IMR-90 (cell line): ENCODE measurements at regions not wholly inside any gene's neighbourhood (a gene's known extent, or its start where the extent isn't known, plus 50 kb on each side); places are given as distances from the start of the nearest gene placed in this dataset.

Source experiments
- ATAC-seq: fragments of 200-7000 bp; cut with Tn5 transposase; 2 replicates; pipeline ENCODE4 v1.9.1; 2020; ENCODE audit warnings: low read depth, mild to moderate bottlenecking, moderate library complexity
- BruUV-seq: library from RNA; stranded (reverse); fragments of 400-500 nt; replicated peaks from 2 replicates; lab custom pipeline; 2021; lab: Mats Ljungman, UMichigan
- CTCF ChIA-PET: fragments of 300-600 bp; formaldehyde crosslinking; extraction: SDS; loops from one replicate; lab custom pipeline; 2021; ENCODE audit warnings: antibody characterized with exemption; lab: Yijun Ruan, JAX
- POLR2A ChIA-PET: fragments of 300-600 bp; sonication (Branson Sonifier 250); formaldehyde crosslinking; loops from one replicate; lab custom pipeline; 2022; ENCODE audit warnings: antibody characterized with exemption; ENCODE audit not compliant: unreplicated experiment; lab: Charles Lee
- DNase-seq: peaks from one replicate; pipeline ENCODE4 v3.0.0; 2013
- H2AFZ ChIP-seq: replicated peaks from 2 replicates; pipeline ENCODE3; 2013; ENCODE audit warnings: low read length, mild to moderate bottlenecking; ENCODE audit not compliant: poor library complexity
- H2AK5ac ChIP-seq: 2 replicates; pipeline ENCODE4 v1.6.1; 2013; ENCODE audit warnings: low read depth, low read length, inconsistent platforms
- H2AK9ac ChIP-seq: replicated peaks from 2 replicates; pipeline ENCODE3; 2013; ENCODE audit warnings: mild to moderate bottlenecking, low read depth, low read length, moderate library complexity; ENCODE audit not compliant: poor library complexity
- H2BK120ac ChIP-seq: 2 replicates; pipeline ENCODE4 v1.6.1; 2013; ENCODE audit warnings: low read depth, low read length, inconsistent platforms
- H2BK15ac ChIP-seq: 3 replicates; pipeline ENCODE4 v1.6.1; 2013; ENCODE audit warnings: low read depth, low read length, inconsistent platforms
- H2BK20ac ChIP-seq: 2 replicates; pipeline ENCODE4 v1.6.1; 2013; ENCODE audit warnings: low read depth, mild to moderate bottlenecking, inconsistent platforms, low read length, moderate library complexity
- H2BK5ac ChIP-seq: 2 replicates; pipeline ENCODE4 v1.6.1; 2013; ENCODE audit warnings: mild to moderate bottlenecking, low read depth, low read length, inconsistent platforms; ENCODE audit not compliant: poor library complexity, severe bottlenecking
- H3K14ac ChIP-seq: replicated peaks from 2 replicates; pipeline ENCODE4 v1.6.1; 2013; ENCODE audit warnings: low read depth, low read length, inconsistent platforms
- H3K18ac ChIP-seq: 2 replicates; pipeline ENCODE4 v1.6.1; 2013; ENCODE audit warnings: low read depth, low read length, control low read depth
- H3K23ac ChIP-seq: 2 replicates; pipeline ENCODE4 v1.6.1; 2013; ENCODE audit warnings: low read depth, low read length, inconsistent platforms
- H3K27ac ChIP-seq: 2 replicates; pipeline ENCODE4 v1.5.1; 2013; ENCODE audit warnings: mild to moderate bottlenecking, control low read depth, low read length; ENCODE audit not compliant: insufficient read depth
- H3K27me3 ChIP-seq: 2 replicates; pipeline ENCODE4 v1.6.1; 2013; ENCODE audit warnings: low read length; ENCODE audit not compliant: control insufficient read depth, insufficient read depth
- H3K36me3 ChIP-seq: 2 replicates; pipeline ENCODE4 v1.6.1; 2013; ENCODE audit warnings: low read length, mixed read lengths; ENCODE audit not compliant: control insufficient read depth, insufficient read depth
- H3K4ac ChIP-seq: 2 replicates; pipeline ENCODE4 v1.6.1; 2013; ENCODE audit warnings: low read depth, low read length, inconsistent platforms
- H3K4me1 ChIP-seq: 2 replicates; pipeline ENCODE4 v1.6.1; 2013; ENCODE audit warnings: low read length, mixed read lengths; ENCODE audit not compliant: control insufficient read depth, insufficient read depth
- H3K4me2 ChIP-seq: 2 replicates; pipeline ENCODE4 v1.6.1; 2013; ENCODE audit warnings: low read depth, mild to moderate bottlenecking, control low read depth, low read length, moderate library complexity
- H3K4me3 ChIP-seq: 2 replicates; pipeline ENCODE4 v1.5.1; 2013; ENCODE audit warnings: low read depth, mild to moderate bottlenecking, control low read depth, low read length, moderate library complexity; ENCODE audit not compliant: insufficient read depth
- H3K56ac ChIP-seq: 2 replicates; pipeline ENCODE4 v1.6.1; 2013; ENCODE audit warnings: low read length, inconsistent platforms; ENCODE audit not compliant: insufficient read depth; ENCODE audit errors: extremely low read depth
- H3K79me1 ChIP-seq, 2 experiments: 2 replicates each; pipeline ENCODE4 v1.6.1; 2013; ENCODE audit warnings: low read length in 2 of 2, inconsistent platforms in 1 of 2, low read depth in 1 of 2
- H3K9ac ChIP-seq: 2 replicates; pipeline ENCODE4 v1.6.1; 2013; ENCODE audit warnings: low read depth, low read length, control low read depth
- H3K9me1 ChIP-seq: 2 replicates; pipeline ENCODE4 v1.6.1; 2013; ENCODE audit warnings: low read length, inconsistent platforms; ENCODE audit not compliant: insufficient read depth
- H3K9me3 ChIP-seq: 2 replicates; pipeline ENCODE4 v1.6.1; 2013; ENCODE audit warnings: low read length; ENCODE audit not compliant: control insufficient read depth, insufficient read depth
- H4K20me1 ChIP-seq: 2 replicates; pipeline ENCODE4 v1.6.1; 2013; ENCODE audit warnings: low read length, inconsistent platforms; ENCODE audit not compliant: insufficient read depth
- H4K5ac ChIP-seq: 2 replicates; pipeline ENCODE4 v1.6.1; 2013; ENCODE audit warnings: mild to moderate bottlenecking, low read depth, low read length, control low read depth
- H4K8ac ChIP-seq, 2 experiments: 2 replicates each; pipeline ENCODE4 v1.6.1; 2013; ENCODE audit warnings: low read depth in 2 of 2, low read length in 2 of 2, control low read depth in 1 of 2, inconsistent platforms in 1 of 2
- H4K91ac ChIP-seq: 2 replicates; pipeline ENCODE4 v1.6.1; 2013; ENCODE audit warnings: low read depth, low read length, inconsistent platforms; ENCODE audit not compliant: insufficient read depth
- CEBPB ChIP-seq: IDR thresholded peaks from 2 replicates; pipeline ENCODE4 v1.6.1; 2012; ENCODE audit warnings: low read depth, low read length, improper control_type of control experiment
- CHD1 ChIP-seq: IDR thresholded peaks from 2 replicates; pipeline ENCODE4 v1.6.1; 2012; ENCODE audit warnings: low read depth, low read length, improper control_type of control experiment
- CTCF ChIP-seq: conservative IDR thresholded peaks from 2 replicates; pipeline ENCODE4 v1.5.1; 2012; ENCODE audit warnings: mild to moderate bottlenecking, low read depth, low read length, improper control_type of control experiment
- ELK1 ChIP-seq: fragments of 150-350 bp; IDR thresholded peaks from 2 replicates; pipeline ENCODE4 v1.6.1; 2016; ENCODE audit warnings: low read depth, mild to moderate bottlenecking, low read length, moderate library complexity, borderline replicate concordance
- FOS ChIP-seq: fragments of 150-350 bp; IDR thresholded peaks from 2 replicates; pipeline ENCODE4 v1.6.1; 2016; ENCODE audit warnings: low read depth, low read length
- NFE2L2 ChIP-seq: fragments of 150-350 bp; IDR thresholded peaks from 2 replicates; pipeline ENCODE4 v1.6.1; 2016; ENCODE audit warnings: low read depth, mild to moderate bottlenecking, low read length
- POLR2A ChIP-seq: IDR thresholded peaks from 2 replicates; pipeline ENCODE4 v1.6.1; 2012; ENCODE audit warnings: mild to moderate bottlenecking, low read depth, low read length
- RAD21 ChIP-seq: IDR thresholded peaks from 2 replicates; pipeline ENCODE4 v1.6.1; 2012; ENCODE audit warnings: low read length, improper control_type of control experiment
- RFX5 ChIP-seq: IDR thresholded peaks from 2 replicates; pipeline ENCODE4 v1.8.0; 2012; ENCODE audit warnings: low read depth, mild to moderate bottlenecking, low read length, moderate library complexity
- SMC3 ChIP-seq: fragments of 150-350 bp; IDR thresholded peaks from 2 replicates; pipeline ENCODE4 v1.6.1; 2016; ENCODE audit warnings: low read depth, mild to moderate bottlenecking, antibody characterized with exemption, low read length, moderate library complexity
- WGBS, 2 experiments: methylation state at CpG; one replicate each; pipeline versions ENCODE4 v1.1.5 to v1.1.7; 2013; ENCODE audit warnings: missing lambda C conversion rate in 2 of 2; ENCODE audit not compliant: insufficient read length in 1 of 2; ENCODE audit errors: extremely low coverage in 2 of 2; 5-methylcytosine and 5-hydroxymethylcytosine counted together
- dilution Hi-C: fragments of 300-500 bp; cut with HindIII; formaldehyde crosslinking; loops from one replicate; pipeline ENCODE4 v1.14.3; 2018; ENCODE audit warnings: low sequenced_read_pairs; ENCODE audit not compliant: unreplicated experiment
- in situ Hi-C: fragments of 300-500 bp; cut with MboI; formaldehyde crosslinking; loops from 3 replicates; pipeline ENCODE4 v1.14.3; 2019; ENCODE audit warnings: low sequenced_read_pairs, inconsistent platforms, mixed read lengths
- intact Hi-C: fragments of 100-400 bp; cut with micrococcal nuclease; formaldehyde crosslinking; loops from 2 replicates; pipeline ENCODE4 v1.10.0; 2022

GRCh38 chrX:6946168-6946567 lies 201.3 kb upstream of the STS start:
- no peaks in the 10 kb centered on the region; the same call in 1 of the 2 replicates for H3K9me3 ChIP-seq
- H4K8ac ChIP-seq: no peak overlapping the region
- no peak overlapping the region for H3K4ac ChIP-seq
- no TSS peak for BruUV-seq
- no peaks in the 10 kb centered on the region for H3K27me3 ChIP-seq
- H3K23ac ChIP-seq: no peak overlapping the region
- H3K9me1 ChIP-seq: no peaks in the 10 kb centered on the region
- TF ChIP-seq RFX5 (no peak), SMC3 (no peak), POLR2A (no peak), RAD21 (no peak), CTCF (no peak), FOS (no peak), CEBPB (no peak), CHD1 (no peak), NFE2L2 (no peak), ELK1 (no peak)
- dilution Hi-C loops: no loop called here
- no peak overlapping the region for H3K14ac ChIP-seq
- no peak overlapping the region for H2BK5ac ChIP-seq
- no peak overlapping the region for H2AK9ac ChIP-seq
- no peak overlapping the region for H3K4me3 ChIP-seq
- intact Hi-C loops: no loop called here
- H2AFZ ChIP-seq: no peak overlapping the region
- POLR2A ChIA-PET: no interaction called here
- H2BK120ac ChIP-seq: no peak overlapping the region
- no CpG with 5 or more reads among the region's 3 CpGs for WGBS, 2 experiments
- H4K91ac ChIP-seq: no peak overlapping the region
- no peaks in the 10 kb centered on the region for H3K4me1 ChIP-seq
- no peak overlapping the region for H3K56ac ChIP-seq
- no peaks in the 10 kb centered on the region for H4K20me1 ChIP-seq
- H3K9ac ChIP-seq: no peak overlapping the region
- H3K79me1 ChIP-seq: no peaks in the 10 kb centered on the region
- in situ Hi-C loops: no loop called here
- ATAC-seq: no peak
- H3K36me3 ChIP-seq: no peaks in the 10 kb centered on the region
- CTCF ChIA-PET: no interaction called here
- no peak overlapping the region for H3K4me2 ChIP-seq
- no peak overlapping the region for H2BK15ac ChIP-seq
- no peak overlapping the region for H3K27ac ChIP-seq
- H2AK5ac ChIP-seq: no peak overlapping the region
- DNase-seq: no peak
- no peak overlapping the region for H3K18ac ChIP-seq
- H4K5ac ChIP-seq: no peak overlapping the region
- no peak overlapping the region for H2BK20ac ChIP-seq
